Endothelial cell of umbilical vein (primary cell): ENCODE measurements at regions not wholly inside any gene's neighbourhood (a gene's known extent, or its start where the extent isn't known, plus 50 kb on each side); places are given as distances from the start of the nearest gene placed in this dataset.

ENCODE experiments used
- BruUV-seq: library from RNA; stranded (reverse); fragments of 400-500 nt; replicated peaks from 2 replicates; lab custom pipeline; 2021; lab: Mats Ljungman, UMichigan
- CTCF ChIA-PET: fragments of 300-600, 350-600 bp; sonication (Branson Sonifier 250); formaldehyde crosslinking; loops from one replicate; lab custom pipeline; 2021; ENCODE audit warnings: antibody characterized with exemption, inconsistent platforms; lab: Charles Lee
- POLR2A ChIA-PET: fragments of 300-600, 350-600 bp; sonication (Branson Sonifier 250); formaldehyde crosslinking; loops from one replicate; lab custom pipeline; 2021; ENCODE audit warnings: antibody characterized with exemption, inconsistent platforms; lab: Charles Lee
- DNase-seq: peaks from one replicate; pipeline ENCODE4 v3.0.0-alpha.2; 2011; ENCODE audit warnings: low read depth, low spot score
- FAIRE-seq: peaks from 2 replicates; lab custom pipeline; 2011; peaks lifted over from hg19 to GRCh38; lab: Jason Lieb, UNC
- H2AFZ ChIP-seq: 2 replicates; pipeline ENCODE4 v1.6.0; 2012; ENCODE audit warnings: low read depth, low read length, control low read depth, inconsistent platforms
- H3K27ac ChIP-seq: 2 replicates; pipeline ENCODE4 v1.5.1; 2011; ENCODE audit warnings: low read depth, mild to moderate bottlenecking, control low read depth, low read length, moderate library complexity; ENCODE audit not compliant: insufficient read depth
- H3K27me3 ChIP-seq, 2 experiments: 2 replicates each; pipeline versions ENCODE4 v1.6.0 to v1.6.1; 2011; ENCODE audit warnings: low read length in 2 of 2, mixed read lengths in 1 of 2; ENCODE audit not compliant: control insufficient read depth in 2 of 2, insufficient read depth in 2 of 2
- H3K36me3 ChIP-seq, 2 experiments: 2 replicates in 1 of 2; 3 replicates in 1 of 2; pipeline ENCODE4 v1.5.1; 2011; ENCODE audit warnings: low read length in 2 of 2, mild to moderate bottlenecking in 1 of 2, moderate library complexity in 1 of 2; ENCODE audit not compliant: control insufficient read depth in 2 of 2, insufficient read depth in 2 of 2; ENCODE audit errors: extremely low read depth in 1 of 2
- H3K4me1 ChIP-seq: 3 replicates; pipeline ENCODE4 v1.5.1; 2011; ENCODE audit warnings: mild to moderate bottlenecking, low read length; ENCODE audit not compliant: control insufficient read depth, insufficient read depth; ENCODE audit errors: extremely low read depth
- H3K4me2 ChIP-seq: 2 replicates; pipeline ENCODE4 v1.6.1; 2011; ENCODE audit warnings: low read length, control low read depth, mixed read lengths; ENCODE audit not compliant: insufficient read depth
- H3K4me3 ChIP-seq, 3 experiments: fragments of 200-600 bp in 1 of 3; sonication (generic), shearing (Covaris generic) in 1 of 3; replicated peaks in 1 of 3; 2 replicates each; pipeline ENCODE4 v1.5.1; 2011 to 2016; ENCODE audit warnings: control low read depth in 3 of 3, low read length in 3 of 3, mild to moderate bottlenecking in 2 of 3, inconsistent platforms in 1 of 3, low read depth in 1 of 3, moderate library complexity in 1 of 3; ENCODE audit not compliant: insufficient read depth in 1 of 3
- H3K79me2 ChIP-seq: 2 replicates; pipeline ENCODE4 v1.6.0; 2012; ENCODE audit warnings: low read length, inconsistent platforms; ENCODE audit not compliant: control insufficient read depth, insufficient read depth
- H3K9ac ChIP-seq: replicated peaks from 2 replicates; pipeline ENCODE3; 2011; ENCODE audit warnings: low read length, control low read depth; ENCODE audit not compliant: insufficient read depth; ENCODE audit errors: extremely low read depth
- H3K9me1 ChIP-seq: replicated peaks from 3 replicates; pipeline ENCODE4 v1.6.0; 2011; ENCODE audit warnings: mild to moderate bottlenecking, low read length; ENCODE audit not compliant: control insufficient read depth, insufficient read depth; ENCODE audit errors: extremely low read depth
- H3K9me3 ChIP-seq: replicated peaks from 2 replicates; pipeline ENCODE4 v1.5.1; 2012; ENCODE audit warnings: low read length, inconsistent platforms; ENCODE audit not compliant: control insufficient read depth, insufficient read depth
- H4K20me1 ChIP-seq: replicated peaks from 2 replicates; pipeline ENCODE3; 2011; ENCODE audit warnings: mild to moderate bottlenecking, low read length; ENCODE audit not compliant: control insufficient read depth, insufficient read depth; ENCODE audit errors: extremely low read depth
- EZH2 ChIP-seq: IDR thresholded peaks from 2 replicates; pipeline ENCODE4 v1.6.1; 2012; ENCODE audit warnings: borderline replicate concordance, low read depth, mild to moderate bottlenecking, moderate library complexity, low read length, inconsistent platforms; ENCODE audit not compliant: severe bottlenecking
- FOS ChIP-seq: IDR thresholded peaks from 2 replicates; pipeline ENCODE4 v1.6.1; 2011; ENCODE audit warnings: mild to moderate bottlenecking, low read length, moderate library complexity, borderline replicate concordance; ENCODE audit not compliant: insufficient read depth
- GATA2 ChIP-seq: IDR thresholded peaks from 2 replicates; pipeline ENCODE4 v1.7.0; 2011; ENCODE audit warnings: low read depth, mild to moderate bottlenecking, moderate library complexity, mixed read lengths, low read length; ENCODE audit not compliant: insufficient read length, insufficient read depth
- JUN ChIP-seq: IDR thresholded peaks from 2 replicates; pipeline ENCODE4 v1.6.1; 2011; ENCODE audit warnings: borderline replicate concordance, low read depth; ENCODE audit not compliant: insufficient read length, insufficient read depth
- MYC ChIP-seq: IDR thresholded peaks from one replicate; pipeline ENCODE4 v1.6.1; 2011; ENCODE audit warnings: mild to moderate bottlenecking, low read depth, low read length
- POLR2A ChIP-seq: IDR thresholded peaks from 2 replicates; pipeline ENCODE4 v1.6.1; 2012; ENCODE audit warnings: low read depth, mild to moderate bottlenecking, control low read depth, low read length
- POLR2AphosphoS5 ChIP-seq: IDR thresholded peaks from 2 replicates; pipeline ENCODE4 v1.6.1; 2012; ENCODE audit warnings: low read depth, mild to moderate bottlenecking, control low read depth, low read length, moderate library complexity; ENCODE audit not compliant: insufficient read depth
- dilution Hi-C: fragments of 300-500 bp; cut with MboI; formaldehyde crosslinking; loops from one replicate; pipeline ENCODE4 v1.15.0; 2019; ENCODE audit warnings: low sequenced_read_pairs; ENCODE audit not compliant: extremely low pct_ligation_motif_present
- intact Hi-C: fragments of 100-400 bp; cut with micrococcal nuclease; formaldehyde crosslinking; loops from one replicate; pipeline ENCODE4 v1.10.0; 2022
- TF ChIP-seq, protein P1 (sequence below), 2 donors: IDR thresholded peaks; 1 replicate in 1 of 2; 2 replicates in 1 of 2; pipeline ENCODE4 v1.5.1; 2011; ENCODE audit warnings: low read length in 2 of 2, mild to moderate bottlenecking in 2 of 2, moderate library complexity in 2 of 2, control low read depth in 1 of 2, inconsistent platforms in 1 of 2, low read depth in 1 of 2; ENCODE audit not compliant: insufficient read depth in 1 of 2; ENCODE audit errors: extremely low read depth in 1 of 2
- TF ChIP-seq, protein P2 (sequence below): IDR thresholded peaks from 2 replicates; pipeline ENCODE4 v1.6.1; 2011; ENCODE audit not compliant: insufficient read depth, insufficient read length

DNA sequence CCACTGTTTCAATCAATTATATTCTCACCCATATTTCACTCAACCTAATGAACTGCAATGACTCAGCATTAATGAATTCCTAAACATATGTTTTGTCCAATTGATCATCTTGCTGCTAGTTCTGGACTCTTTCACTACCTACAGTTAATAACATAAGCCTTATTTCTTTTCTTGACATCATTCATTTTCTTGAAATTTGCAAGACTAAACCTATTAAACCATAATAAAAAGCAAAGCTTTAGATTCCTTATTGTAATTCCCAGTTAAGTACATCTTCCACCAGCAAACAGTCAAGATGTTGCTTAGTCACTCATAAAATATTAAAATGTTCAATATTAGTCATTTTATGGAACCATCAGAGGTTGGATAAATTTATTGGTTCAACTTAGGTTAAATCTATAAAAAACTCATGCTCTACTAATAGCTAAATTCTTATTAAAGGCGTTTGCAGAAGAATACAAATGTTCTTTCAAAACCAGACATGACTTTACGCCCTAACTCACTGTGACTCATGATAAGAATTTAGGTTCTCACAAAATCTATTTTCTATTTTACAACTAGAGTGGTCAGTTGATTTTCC lies 599.4 kb downstream of the RNF144A start:
- no peak for DNase-seq
- FAIRE-seq, result no peak
- no peaks in the 10 kb centered on the region for H3K4me1 ChIP-seq
- no peak overlapping the region for H3K4me2 ChIP-seq
- POLR2A ChIA-PET, result no interaction called here
- H3K27ac ChIP-seq, result no peak overlapping the region
- no peak overlapping the region for H3K4me3 ChIP-seq
- no TSS peak for BruUV-seq
- H3K79me2 ChIP-seq, result no peaks in the 10 kb centered on the region
- no peak overlapping the region for H2AFZ ChIP-seq
- H4K20me1 ChIP-seq, result no peaks in the 10 kb centered on the region
- no peaks in the 10 kb centered on the region for H3K9me1 ChIP-seq
- intact Hi-C loops, result no loop called here
- dilution Hi-C loops, result no loop called here
- no peak overlapping the region for H3K9ac ChIP-seq
- TF ChIP-seq, protein P1, sequence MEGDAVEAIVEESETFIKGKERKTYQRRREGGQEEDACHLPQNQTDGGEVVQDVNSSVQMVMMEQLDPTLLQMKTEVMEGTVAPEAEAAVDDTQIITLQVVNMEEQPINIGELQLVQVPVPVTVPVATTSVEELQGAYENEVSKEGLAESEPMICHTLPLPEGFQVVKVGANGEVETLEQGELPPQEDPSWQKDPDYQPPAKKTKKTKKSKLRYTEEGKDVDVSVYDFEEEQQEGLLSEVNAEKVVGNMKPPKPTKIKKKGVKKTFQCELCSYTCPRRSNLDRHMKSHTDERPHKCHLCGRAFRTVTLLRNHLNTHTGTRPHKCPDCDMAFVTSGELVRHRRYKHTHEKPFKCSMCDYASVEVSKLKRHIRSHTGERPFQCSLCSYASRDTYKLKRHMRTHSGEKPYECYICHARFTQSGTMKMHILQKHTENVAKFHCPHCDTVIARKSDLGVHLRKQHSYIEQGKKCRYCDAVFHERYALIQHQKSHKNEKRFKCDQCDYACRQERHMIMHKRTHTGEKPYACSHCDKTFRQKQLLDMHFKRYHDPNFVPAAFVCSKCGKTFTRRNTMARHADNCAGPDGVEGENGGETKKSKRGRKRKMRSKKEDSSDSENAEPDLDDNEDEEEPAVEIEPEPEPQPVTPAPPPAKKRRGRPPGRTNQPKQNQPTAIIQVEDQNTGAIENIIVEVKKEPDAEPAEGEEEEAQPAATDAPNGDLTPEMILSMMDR (IDR thresholded peaks at IDR 0.05; ENCODE audit: extremely low read depth in 1 of 2, insufficient read depth in 1 of 2, low read depth in 1 of 2, low read length in 2 of 2), result no peak
- TF ChIP-seq, protein P2, sequence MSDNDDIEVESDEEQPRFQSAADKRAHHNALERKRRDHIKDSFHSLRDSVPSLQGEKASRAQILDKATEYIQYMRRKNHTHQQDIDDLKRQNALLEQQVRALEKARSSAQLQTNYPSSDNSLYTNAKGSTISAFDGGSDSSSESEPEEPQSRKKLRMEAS, result no peak
- TF ChIP-seq JUN, result no peak
- TF ChIP-seq GATA2, result no peak
- TF ChIP-seq FOS, result no peak
- no peak for TF ChIP-seq POLR2A
- TF ChIP-seq MYC, result no peak
- TF ChIP-seq EZH2, result no peak
- no peak for TF ChIP-seq POLR2AphosphoS5
- H3K9me3 ChIP-seq, result peaks cover 7% of the 10 kb centered on the region
- no peaks in the 10 kb centered on the region for H3K36me3 ChIP-seq
- H3K27me3 ChIP-seq, result no peaks in the 10 kb centered on the region
- CTCF ChIA-PET, result no interaction called here
